ENCODE measurements at regions not wholly inside any gene's neighbourhood (a gene's known extent, or its start where the extent isn't known, plus 50 kb on each side); places are given as distances from the start of the nearest gene placed in this dataset.

- no peak for DNase-seq
- Histone ChIP-seq H3K4me1 (ENCODE audit: control insufficient read depth in 5 of 5, insufficient read depth in 5 of 5, low read length in 5 of 5) (no peaks in the 10 kb centered on the region), H3K27me3 (ENCODE audit: control insufficient read depth in 3 of 3, insufficient read depth in 3 of 3, low read length in 2 of 3) (no peaks in the 10 kb centered on the region), H3K4me3 (no peak overlapping the region), H3K27ac (ENCODE audit: low read depth in 1 of 2, low read length in 1 of 2) (no peak overlapping the region), H3K9ac (ENCODE audit: insufficient read depth in 1 of 2, low read length in 2 of 2) (no peak overlapping the region), H3K36me3 (ENCODE audit: control insufficient read depth in 4 of 4, insufficient read depth in 4 of 4, low read length in 4 of 4) (no peaks in the 10 kb centered on the region), H3K9me3 (ENCODE audit: control insufficient read depth in 4 of 4, insufficient read depth in 3 of 4, low read length in 3 of 4) (peaks cover 0 to under 1% (median 0%) of the 10 kb centered on the region in 4 donors)
- TF ChIP-seq, protein P1, sequence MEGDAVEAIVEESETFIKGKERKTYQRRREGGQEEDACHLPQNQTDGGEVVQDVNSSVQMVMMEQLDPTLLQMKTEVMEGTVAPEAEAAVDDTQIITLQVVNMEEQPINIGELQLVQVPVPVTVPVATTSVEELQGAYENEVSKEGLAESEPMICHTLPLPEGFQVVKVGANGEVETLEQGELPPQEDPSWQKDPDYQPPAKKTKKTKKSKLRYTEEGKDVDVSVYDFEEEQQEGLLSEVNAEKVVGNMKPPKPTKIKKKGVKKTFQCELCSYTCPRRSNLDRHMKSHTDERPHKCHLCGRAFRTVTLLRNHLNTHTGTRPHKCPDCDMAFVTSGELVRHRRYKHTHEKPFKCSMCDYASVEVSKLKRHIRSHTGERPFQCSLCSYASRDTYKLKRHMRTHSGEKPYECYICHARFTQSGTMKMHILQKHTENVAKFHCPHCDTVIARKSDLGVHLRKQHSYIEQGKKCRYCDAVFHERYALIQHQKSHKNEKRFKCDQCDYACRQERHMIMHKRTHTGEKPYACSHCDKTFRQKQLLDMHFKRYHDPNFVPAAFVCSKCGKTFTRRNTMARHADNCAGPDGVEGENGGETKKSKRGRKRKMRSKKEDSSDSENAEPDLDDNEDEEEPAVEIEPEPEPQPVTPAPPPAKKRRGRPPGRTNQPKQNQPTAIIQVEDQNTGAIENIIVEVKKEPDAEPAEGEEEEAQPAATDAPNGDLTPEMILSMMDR (IDR thresholded peaks at IDR 0.05; ENCODE audit: control extremely low read depth, extremely low read depth), result no peak
- WGBS, 2 donors, result 76 to 91% methylated on average over 2 of the region's 2 CpGs
- ATAC-seq (ENCODE audit: insufficient read depth, low FRiP score), result no peak
Measured at GRCh38 chr6:84876723-84877514, 112.5 kb upstream of the TBX18 start.

DNA sequence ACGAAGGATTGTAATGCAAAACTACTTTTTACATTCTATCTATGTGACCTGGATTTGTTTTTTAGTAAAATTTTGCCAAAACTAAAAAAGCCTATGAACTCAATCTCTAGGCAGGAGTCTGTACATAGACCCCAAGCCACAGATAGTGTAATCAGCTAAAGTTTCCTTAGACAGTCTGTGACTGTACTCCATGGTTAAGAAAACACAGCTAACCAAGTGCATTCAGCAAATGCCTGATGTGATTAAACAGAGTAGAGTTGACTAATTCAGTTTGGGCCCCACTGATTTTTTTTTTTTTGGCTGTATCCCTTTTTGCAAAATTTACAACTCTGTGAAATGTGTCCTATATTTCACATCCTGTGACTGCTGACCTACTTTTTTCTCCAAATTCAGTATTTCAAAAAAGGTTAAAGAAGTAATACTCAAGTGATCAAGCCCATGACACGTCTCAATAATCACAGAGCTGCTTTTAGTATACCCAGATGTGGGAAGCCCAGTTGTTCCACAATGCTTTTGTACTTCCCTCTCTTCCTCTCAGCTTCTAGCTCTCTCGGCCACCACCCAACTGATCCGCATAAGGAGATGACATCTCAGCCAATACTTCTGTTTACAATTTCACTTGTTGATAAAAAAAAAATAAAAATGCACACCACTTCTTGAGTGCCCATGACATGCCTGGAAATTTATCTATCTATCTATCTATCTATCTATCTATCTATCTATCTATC lies 108.8 kb upstream of the TBX18 start:
- WGBS, 2 donors, result 78% methylated on average over 4 of the region's 4 CpGs
- H3K9ac ChIP-seq (ENCODE audit: insufficient read depth in 1 of 2, low read length in 2 of 2), result no peak overlapping the region
- H3K27me3 ChIP-seq (ENCODE audit: control insufficient read depth in 3 of 3, insufficient read depth in 3 of 3, low read length in 2 of 3), result no peaks in the 10 kb centered on the region
- DNase-seq, result no peak
- no peak overlapping the region for H3K4me3 ChIP-seq
- H3K9me3 ChIP-seq (ENCODE audit: control insufficient read depth in 4 of 4, insufficient read depth in 3 of 4, low read length in 3 of 4), result peaks cover 0 to 3% (median 0%) of the 10 kb centered on the region in 4 donors
- no peak overlapping the region for H3K27ac ChIP-seq (ENCODE audit: low read depth in 1 of 2, low read length in 1 of 2)
- TF ChIP-seq, protein P1 (IDR thresholded peaks at IDR 0.05; ENCODE audit: control extremely low read depth, extremely low read depth), result no peak
- no peaks in the 10 kb centered on the region for H3K4me1 ChIP-seq (ENCODE audit: control insufficient read depth in 5 of 5, insufficient read depth in 5 of 5, low read length in 5 of 5)
- no peak for ATAC-seq (ENCODE audit: insufficient read depth, low FRiP score)
- H3K36me3 ChIP-seq (ENCODE audit: control insufficient read depth in 4 of 4, insufficient read depth in 4 of 4, low read length in 4 of 4), result no peaks in the 10 kb centered on the region

DNA sequence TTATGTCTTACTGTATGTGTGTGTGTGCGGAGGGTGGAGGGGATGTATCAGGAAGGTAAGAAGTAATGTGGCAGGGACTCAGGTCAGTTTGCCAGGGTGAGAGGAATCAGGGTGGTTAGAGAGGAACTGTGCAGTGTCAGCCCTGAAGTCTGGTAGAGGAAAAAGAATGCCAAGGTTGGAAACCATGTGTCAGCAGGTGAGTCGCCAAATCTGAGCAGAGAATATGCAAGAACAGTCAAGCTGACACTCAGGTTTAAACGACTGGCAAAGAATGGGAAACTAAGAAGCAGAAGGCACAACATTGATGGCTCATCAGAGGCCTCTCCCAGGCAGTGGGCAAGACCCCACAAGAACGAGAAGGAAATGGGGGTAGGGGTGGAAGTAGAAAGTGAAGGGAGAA lies 107.5 kb upstream of the TBX18 start:
- TF ChIP-seq, protein P1 (IDR thresholded peaks at IDR 0.05; ENCODE audit: control extremely low read depth, extremely low read depth), result no peak

More for the DNA sequence above, 107.5 kb upstream of the TBX18 start:
- DNase-seq, result no peak
- Histone ChIP-seq H3K9ac (ENCODE audit: insufficient read depth in 1 of 2, low read length in 2 of 2) (no peak overlapping the region), H3K4me3 (no peak overlapping the region), H3K27me3 (ENCODE audit: control insufficient read depth in 3 of 3, insufficient read depth in 3 of 3, low read length in 2 of 3) (no peaks in the 10 kb centered on the region), H3K36me3 (ENCODE audit: control insufficient read depth in 4 of 4, insufficient read depth in 4 of 4, low read length in 4 of 4) (no peaks in the 10 kb centered on the region), H3K4me1 (ENCODE audit: control insufficient read depth in 5 of 5, insufficient read depth in 5 of 5, low read length in 5 of 5) (no peaks in the 10 kb centered on the region), H3K9me3 (ENCODE audit: control insufficient read depth in 4 of 4, insufficient read depth in 3 of 4, low read length in 3 of 4) (peaks cover 0 to 3% (median 0%) of the 10 kb centered on the region in 4 donors), H3K27ac (ENCODE audit: low read depth in 1 of 2, low read length in 1 of 2) (no peak overlapping the region)
- 71 to 75% methylated on average over 4 of the region's 4 CpGs for WGBS, 2 donors
- no peak for ATAC-seq (ENCODE audit: insufficient read depth, low FRiP score)

Measured in lung (tissue), 11 donors.